Right lobe of liver (tissue), 4 donors: ENCODE measurements at regions not wholly inside any gene's neighbourhood (a gene's known extent, or its start where the extent isn't known, plus 50 kb on each side); places are given as distances from the start of the nearest gene placed in this dataset.

Source experiments
- CTCF ChIP-seq, 4 donors: fragments of 200-600 bp in 3 of 4; fragments of 450-650 bp in 1 of 4; IDR thresholded peaks; one replicate each; pipeline versions ENCODE4 v1.5.1 to v1.8.0; 2016 to 2022; ENCODE audit warnings: antibody characterized with exemption in 4 of 4, mild to moderate bottlenecking in 2 of 4
- POLR2A ChIP-seq: fragments of 450-650 bp; IDR thresholded peaks from one replicate; pipeline ENCODE4 v1.6.1; 2017; ENCODE audit warnings: antibody characterized with exemption, mild to moderate bottlenecking
- donor health status: DM: no; HTN: no; CAD: no.
- donor health status: DM: no; HTN: no; CAD: no.
- donor health status: DM: no; HTN: yes; CAD: no.

GRCh38 chr1:209519786-209520185, 63.7 kb upstream of the CAMK1G start:
- TF ChIP-seq CTCF (IDR thresholded peaks at IDR 0.05): no peak
- no peak for TF ChIP-seq POLR2A
